Pancreas (tissue), 10 donors: ENCODE measurements at regions not wholly inside any gene's neighbourhood (a gene's known extent, or its start where the extent isn't known, plus 50 kb on each side); places are given as distances from the start of the nearest gene placed in this dataset.

Experiments used
- ATAC-seq, 4 donors: fragments of 200-7000 bp; cut with Tn5 transposase; one replicate each; pipeline versions ENCODE4 v1.8.0 to v1.9.1; 2020; ENCODE audit warnings: mild to moderate bottlenecking in 4 of 4, moderate library complexity in 4 of 4
- DNase-seq, 6 donors: peaks; one replicate each; pipeline ENCODE4 v3.0.0-alpha.2; 2020
- FAIRE-seq: peaks from 2 replicates; lab custom pipeline; 2012; peaks lifted over from hg19 to GRCh38; lab: Jason Lieb, UNC
- H3K27ac ChIP-seq, 4 donors: fragments of 200-600 bp; sonication (generic); 1 replicate in 3 of 4; 2 replicates in 1 of 4; pipeline versions ENCODE4 v1.5.0 to v1.8.0; 2020
- H3K27me3 ChIP-seq, 4 donors: fragments of 200-600 bp; one replicate each; pipeline ENCODE4 v1.8.0; 2021
- H3K36me3 ChIP-seq, 3 donors: fragments of 200-600 bp; sonication (generic) in 1 of 3; one replicate each; pipeline versions ENCODE4 v1.5.0 to v1.8.0; 2020 to 2021
- H3K4me1 ChIP-seq, 3 donors: fragments of 200-600 bp; one replicate each; pipeline ENCODE4 v1.8.0; 2021
- H3K4me3 ChIP-seq, 4 donors: fragments of 200-600 bp; sonication (generic) in 2 of 4; one replicate each; pipeline versions ENCODE4 v1.5.0 to v1.8.0; 2020 to 2021
- H3K9me3 ChIP-seq, 4 donors: fragments of 200-600 bp; one replicate each; pipeline ENCODE4 v1.8.0; 2021
- WGBS, 2 donors: extraction: QIAGEN DNeasy Blood & Tissue Kit; methylation state at CpG; one replicate each; pipeline ENCODE4 v1.1.7; 2013; 5-methylcytosine and 5-hydroxymethylcytosine counted together
- intact Hi-C, 3 donors: fragments of 100-400 bp; cut with DNase I; formaldehyde crosslinking; loops; one replicate each; pipeline versions ENCODE4 v1.11.1 to v1.14.2; 2022
- TF ChIP-seq, protein P1 (sequence below), 4 donors: fragments of 200-600 bp; sonication (generic) in 3 of 4; IDR thresholded peaks; one replicate each; pipeline versions ENCODE4 v1.5.0 to v1.8.0; 2021; ENCODE audit warnings: antibody characterized with exemption in 4 of 4
- donor health status: healthy with polysubstance abuse.
- donor health status: DM: no; HTN: no; CAD: no; lungs with moderate emphysema.
- donor health status: DM: no; HTN: no; CAD: no.
- donor health status: control.
- donor health status: control.
- donor health status: Bipolar disorder and iron deficiency.
- donor health status: DM: yes; HTN: yes; CAD: no.
- donor health status: DM: no; HTN: no; CAD: no.
- donor health status: DM: no; HTN: no; CAD: no.
- donor health status: DM: yes; HTN: yes; CAD: no.

DNA sequence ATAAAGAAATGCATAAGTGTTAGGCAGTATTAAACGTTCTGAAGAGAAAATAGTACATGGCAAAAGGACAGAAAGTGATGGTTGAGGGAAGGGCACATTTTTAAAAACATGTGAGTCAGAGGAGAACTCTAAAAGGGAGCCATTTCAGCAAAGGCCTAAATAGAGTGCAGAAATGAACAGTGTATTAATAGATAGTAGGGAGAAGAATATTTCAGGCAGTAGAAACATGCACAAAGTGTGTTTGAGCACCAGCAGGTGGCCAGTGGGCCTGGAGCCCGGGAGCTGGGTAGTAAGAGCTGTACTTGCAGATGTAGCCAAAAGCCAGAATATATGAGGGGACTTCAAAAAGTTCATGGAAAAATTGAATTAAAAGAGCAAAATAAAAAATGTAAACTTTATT, 288.1 kb upstream of the FIGN start:
- DNase-seq, result no peak
- H3K36me3 ChIP-seq, result no peaks in the 10 kb centered on the region
- H3K27ac ChIP-seq, result no peak overlapping the region
- H3K4me1 ChIP-seq, result no peaks in the 10 kb centered on the region
- no peak overlapping the region for H3K4me3 ChIP-seq
- no peaks in the 10 kb centered on the region for H3K27me3 ChIP-seq
- intact Hi-C loops, result no loop called here
- no peak for ATAC-seq
- WGBS, 2 donors, result 49 to 50% methylated on average over 2 of the region's 2 CpGs
- FAIRE-seq, result no peak
- H3K9me3 ChIP-seq, result no peaks in the 10 kb centered on the region
- TF ChIP-seq, protein P1, sequence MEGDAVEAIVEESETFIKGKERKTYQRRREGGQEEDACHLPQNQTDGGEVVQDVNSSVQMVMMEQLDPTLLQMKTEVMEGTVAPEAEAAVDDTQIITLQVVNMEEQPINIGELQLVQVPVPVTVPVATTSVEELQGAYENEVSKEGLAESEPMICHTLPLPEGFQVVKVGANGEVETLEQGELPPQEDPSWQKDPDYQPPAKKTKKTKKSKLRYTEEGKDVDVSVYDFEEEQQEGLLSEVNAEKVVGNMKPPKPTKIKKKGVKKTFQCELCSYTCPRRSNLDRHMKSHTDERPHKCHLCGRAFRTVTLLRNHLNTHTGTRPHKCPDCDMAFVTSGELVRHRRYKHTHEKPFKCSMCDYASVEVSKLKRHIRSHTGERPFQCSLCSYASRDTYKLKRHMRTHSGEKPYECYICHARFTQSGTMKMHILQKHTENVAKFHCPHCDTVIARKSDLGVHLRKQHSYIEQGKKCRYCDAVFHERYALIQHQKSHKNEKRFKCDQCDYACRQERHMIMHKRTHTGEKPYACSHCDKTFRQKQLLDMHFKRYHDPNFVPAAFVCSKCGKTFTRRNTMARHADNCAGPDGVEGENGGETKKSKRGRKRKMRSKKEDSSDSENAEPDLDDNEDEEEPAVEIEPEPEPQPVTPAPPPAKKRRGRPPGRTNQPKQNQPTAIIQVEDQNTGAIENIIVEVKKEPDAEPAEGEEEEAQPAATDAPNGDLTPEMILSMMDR (IDR thresholded peaks at IDR 0.05), result no peak

DNA sequence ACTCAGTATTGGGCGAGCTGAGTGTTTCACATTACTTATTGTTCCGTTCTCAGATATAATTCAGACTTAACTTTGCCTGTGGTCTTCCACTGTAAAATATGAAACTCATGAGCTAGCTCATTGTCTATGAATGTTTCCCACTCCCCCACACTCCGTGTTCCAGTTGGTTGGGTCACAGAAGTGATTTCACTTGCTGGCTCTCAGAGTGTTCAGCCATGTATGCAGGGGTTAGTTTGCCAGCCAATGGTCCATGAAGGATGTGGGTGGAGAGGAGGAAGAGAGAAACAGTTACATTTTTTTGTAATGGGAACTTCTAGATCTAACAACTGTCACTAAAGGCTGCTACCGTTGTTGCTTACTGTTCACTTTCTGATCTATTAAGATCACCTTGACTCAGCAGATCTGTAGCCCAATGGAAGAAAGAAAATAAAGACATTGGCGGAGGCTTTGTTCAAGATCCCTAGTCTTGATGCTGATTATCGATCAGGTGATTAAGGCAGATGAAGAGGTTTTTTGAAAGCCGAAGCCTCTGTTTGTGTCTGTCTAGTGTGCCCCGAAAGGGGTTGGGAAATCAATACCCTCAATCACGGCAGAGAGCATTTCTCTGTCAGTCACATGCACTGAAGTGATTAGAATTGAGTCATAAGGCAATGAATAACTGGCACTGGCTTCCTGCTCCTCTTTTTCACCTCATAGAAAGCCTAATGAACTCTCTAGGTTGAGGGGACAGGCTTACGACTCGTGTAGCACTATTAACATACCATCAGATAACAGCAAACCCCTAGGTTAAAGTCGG, 279.7 kb upstream of the FIGN start:
- peak overlapping the region in 1 of 4 donors; percentile 3 for H3K4me3 ChIP-seq
- no peaks in the 10 kb centered on the region for H3K9me3 ChIP-seq
- ATAC-seq (peak in 3 of 4 donors; percentile 29 to 74 (median 43)), FAIRE-seq (no peak), DNase-seq (no peak)
- intact Hi-C loops, result no loop called here
- no peaks in the 10 kb centered on the region for H3K36me3 ChIP-seq
- TF ChIP-seq, protein P1 (IDR thresholded peaks at IDR 0.05), result no peak
- WGBS, 2 donors, result 29 to 33% methylated on average over 12 of the region's 12 CpGs
- no peaks in the 10 kb centered on the region for H3K27me3 ChIP-seq
- no peak overlapping the region for H3K27ac ChIP-seq
- H3K4me1 ChIP-seq, result no peaks in the 10 kb centered on the region

DNA sequence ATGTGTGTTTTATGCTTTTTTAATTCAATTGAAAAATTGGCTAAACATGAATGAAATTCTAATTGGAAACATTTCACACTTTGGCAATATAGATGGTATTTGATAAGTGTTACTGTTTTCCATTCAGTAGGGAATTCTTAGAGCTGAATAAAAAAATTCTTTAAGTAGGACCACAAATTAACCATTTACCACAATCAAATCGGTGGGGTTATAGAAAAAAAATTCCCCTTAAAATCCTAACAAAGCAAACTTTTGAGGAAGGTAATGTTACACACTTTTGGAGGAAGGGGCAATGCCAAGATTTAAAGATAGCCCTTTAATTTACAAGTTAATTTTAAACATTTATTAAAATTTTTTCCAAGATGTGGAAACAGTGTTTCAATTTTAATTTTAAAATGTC, 279.0 kb upstream of the FIGN start:
- ATAC-seq (no peak), FAIRE-seq (no peak), DNase-seq (no peak)
- TF ChIP-seq, protein P1 (IDR thresholded peaks at IDR 0.05), result no peak
- WGBS, 2 donors, result 59 to 75% methylated on average over 1 of the region's 1 CpG
- no peaks in the 10 kb centered on the region for H3K27me3 ChIP-seq
- no peak overlapping the region for H3K27ac ChIP-seq
- intact Hi-C loops, result no loop called here
- no peaks in the 10 kb centered on the region for H3K4me1 ChIP-seq
- no peak overlapping the region for H3K4me3 ChIP-seq
- H3K36me3 ChIP-seq, result no peaks in the 10 kb centered on the region
- no peaks in the 10 kb centered on the region for H3K9me3 ChIP-seq

DNA sequence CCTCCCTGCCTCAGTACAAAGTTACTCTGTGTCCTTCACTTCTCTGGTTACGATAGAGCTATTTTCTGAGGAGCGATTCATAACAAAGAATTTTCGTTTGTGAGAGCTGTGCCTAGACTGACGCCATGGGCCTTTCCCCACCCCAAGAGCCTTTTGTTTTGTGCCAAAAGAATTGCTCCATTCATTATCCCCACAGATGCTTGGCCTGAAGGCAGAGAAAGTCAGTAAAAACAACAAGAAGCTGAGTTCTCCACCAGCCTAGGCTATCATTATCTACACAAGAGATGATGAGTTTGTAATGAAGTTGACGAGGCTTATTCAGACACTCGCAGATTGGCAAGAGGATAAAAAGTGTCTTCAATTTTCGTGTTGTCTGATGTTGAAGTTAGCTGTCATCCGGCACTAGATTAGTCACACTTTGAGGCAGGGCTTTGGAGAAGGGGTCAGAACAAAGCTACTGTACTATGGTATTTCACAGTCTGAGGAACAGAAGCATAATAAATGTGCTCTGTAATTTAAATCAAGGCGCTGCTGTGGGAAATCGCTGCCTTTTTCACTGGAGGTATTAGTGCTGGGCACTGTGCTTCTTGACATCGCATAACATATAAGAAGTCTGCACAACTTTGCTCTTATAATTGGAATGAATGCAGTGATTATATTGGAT, 278.4 kb upstream of the FIGN start:
- ATAC-seq, result peak in 1 of 4 donors; percentile 36
- H3K9me3 ChIP-seq, result no peaks in the 10 kb centered on the region
- 67 to 74% methylated on average over 11 of the region's 11 CpGs for WGBS, 2 donors
- no peak overlapping the region for H3K27ac ChIP-seq
- TF ChIP-seq, protein P1 (IDR thresholded peaks at IDR 0.05), result no peak
- no peaks in the 10 kb centered on the region for H3K36me3 ChIP-seq
- H3K4me3 ChIP-seq, result no peak overlapping the region
- FAIRE-seq, result no peak
- DNase-seq, result no peak
- no peaks in the 10 kb centered on the region for H3K4me1 ChIP-seq
- intact Hi-C loops, result no loop called here
- no peaks in the 10 kb centered on the region for H3K27me3 ChIP-seq

DNA sequence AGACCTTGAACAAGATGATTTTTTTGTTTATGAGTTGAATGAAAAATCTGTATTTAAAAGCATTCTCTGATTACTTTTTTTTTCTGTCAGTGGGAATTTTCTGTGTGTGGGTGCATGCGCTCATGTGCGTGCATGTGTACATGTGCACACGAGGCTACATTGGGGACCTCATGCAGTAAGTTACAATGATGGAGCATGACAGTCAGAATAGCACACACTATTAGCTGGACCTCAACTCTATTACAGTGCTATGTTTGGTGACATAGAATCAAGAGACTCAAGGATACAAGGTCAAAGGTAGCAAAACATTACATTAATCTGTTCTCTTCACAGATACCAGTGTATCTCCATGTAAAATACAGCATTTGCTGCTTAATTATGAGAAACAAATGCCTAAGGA, 276.8 kb upstream of the FIGN start:
- intact Hi-C loops, result no loop called here
- Histone ChIP-seq H3K4me1 (no peaks in the 10 kb centered on the region), H3K27ac (no peak overlapping the region), H3K4me3 (no peak overlapping the region), H3K36me3 (no peaks in the 10 kb centered on the region), H3K27me3 (no peaks in the 10 kb centered on the region), H3K9me3 (no peaks in the 10 kb centered on the region)
- DNase-seq, result no peak
- TF ChIP-seq, protein P1 (IDR thresholded peaks at IDR 0.05), result no peak
- no peak for FAIRE-seq
- no peak for ATAC-seq
- 86 to 93% methylated on average over 3 of the region's 3 CpGs for WGBS, 2 donors
